IMR-90 (cell line): ENCODE measurements at regions not wholly inside any gene's neighbourhood (a gene's known extent, or its start where the extent isn't known, plus 50 kb on each side); places are given as distances from the start of the nearest gene placed in this dataset.

ENCODE experiments used
- ATAC-seq: fragments of 200-7000 bp; cut with Tn5 transposase; 2 replicates; pipeline ENCODE4 v1.9.1; 2020; ENCODE audit warnings: low read depth, mild to moderate bottlenecking, moderate library complexity
- BruUV-seq: library from RNA; stranded (reverse); fragments of 400-500 nt; replicated peaks from 2 replicates; lab custom pipeline; 2021; lab: Mats Ljungman, UMichigan
- CTCF ChIA-PET: fragments of 300-600 bp; formaldehyde crosslinking; extraction: SDS; loops from one replicate; lab custom pipeline; 2021; ENCODE audit warnings: antibody characterized with exemption; lab: Yijun Ruan, JAX
- POLR2A ChIA-PET: fragments of 300-600 bp; sonication (Branson Sonifier 250); formaldehyde crosslinking; loops from one replicate; lab custom pipeline; 2022; ENCODE audit warnings: antibody characterized with exemption; ENCODE audit not compliant: unreplicated experiment; lab: Charles Lee
- DNase-seq: peaks from one replicate; pipeline ENCODE4 v3.0.0; 2013
- H2AFZ ChIP-seq: replicated peaks from 2 replicates; pipeline ENCODE3; 2013; ENCODE audit warnings: low read length, mild to moderate bottlenecking; ENCODE audit not compliant: poor library complexity
- H2AK5ac ChIP-seq: 2 replicates; pipeline ENCODE4 v1.6.1; 2013; ENCODE audit warnings: low read depth, low read length, inconsistent platforms
- H2AK9ac ChIP-seq: replicated peaks from 2 replicates; pipeline ENCODE3; 2013; ENCODE audit warnings: mild to moderate bottlenecking, low read depth, low read length, moderate library complexity; ENCODE audit not compliant: poor library complexity
- H2BK120ac ChIP-seq: 2 replicates; pipeline ENCODE4 v1.6.1; 2013; ENCODE audit warnings: low read depth, low read length, inconsistent platforms
- H2BK15ac ChIP-seq: 3 replicates; pipeline ENCODE4 v1.6.1; 2013; ENCODE audit warnings: low read depth, low read length, inconsistent platforms
- H2BK20ac ChIP-seq: 2 replicates; pipeline ENCODE4 v1.6.1; 2013; ENCODE audit warnings: low read depth, mild to moderate bottlenecking, inconsistent platforms, low read length, moderate library complexity
- H2BK5ac ChIP-seq: 2 replicates; pipeline ENCODE4 v1.6.1; 2013; ENCODE audit warnings: mild to moderate bottlenecking, low read depth, low read length, inconsistent platforms; ENCODE audit not compliant: poor library complexity, severe bottlenecking
- H3K14ac ChIP-seq: replicated peaks from 2 replicates; pipeline ENCODE4 v1.6.1; 2013; ENCODE audit warnings: low read depth, low read length, inconsistent platforms
- H3K18ac ChIP-seq: 2 replicates; pipeline ENCODE4 v1.6.1; 2013; ENCODE audit warnings: low read depth, low read length, control low read depth
- H3K23ac ChIP-seq: 2 replicates; pipeline ENCODE4 v1.6.1; 2013; ENCODE audit warnings: low read depth, low read length, inconsistent platforms
- H3K27ac ChIP-seq: 2 replicates; pipeline ENCODE4 v1.5.1; 2013; ENCODE audit warnings: mild to moderate bottlenecking, control low read depth, low read length; ENCODE audit not compliant: insufficient read depth
- H3K27me3 ChIP-seq: 2 replicates; pipeline ENCODE4 v1.6.1; 2013; ENCODE audit warnings: low read length; ENCODE audit not compliant: control insufficient read depth, insufficient read depth
- H3K36me3 ChIP-seq: 2 replicates; pipeline ENCODE4 v1.6.1; 2013; ENCODE audit warnings: low read length, mixed read lengths; ENCODE audit not compliant: control insufficient read depth, insufficient read depth
- H3K4ac ChIP-seq: 2 replicates; pipeline ENCODE4 v1.6.1; 2013; ENCODE audit warnings: low read depth, low read length, inconsistent platforms
- H3K4me1 ChIP-seq: 2 replicates; pipeline ENCODE4 v1.6.1; 2013; ENCODE audit warnings: low read length, mixed read lengths; ENCODE audit not compliant: control insufficient read depth, insufficient read depth
- H3K4me2 ChIP-seq: 2 replicates; pipeline ENCODE4 v1.6.1; 2013; ENCODE audit warnings: low read depth, mild to moderate bottlenecking, control low read depth, low read length, moderate library complexity
- H3K4me3 ChIP-seq: 2 replicates; pipeline ENCODE4 v1.5.1; 2013; ENCODE audit warnings: low read depth, mild to moderate bottlenecking, control low read depth, low read length, moderate library complexity; ENCODE audit not compliant: insufficient read depth
- H3K56ac ChIP-seq: 2 replicates; pipeline ENCODE4 v1.6.1; 2013; ENCODE audit warnings: low read length, inconsistent platforms; ENCODE audit not compliant: insufficient read depth; ENCODE audit errors: extremely low read depth
- H3K79me1 ChIP-seq, 2 experiments: 2 replicates each; pipeline ENCODE4 v1.6.1; 2013; ENCODE audit warnings: low read length in 2 of 2, inconsistent platforms in 1 of 2, low read depth in 1 of 2
- H3K9ac ChIP-seq: 2 replicates; pipeline ENCODE4 v1.6.1; 2013; ENCODE audit warnings: low read depth, low read length, control low read depth
- H3K9me1 ChIP-seq: 2 replicates; pipeline ENCODE4 v1.6.1; 2013; ENCODE audit warnings: low read length, inconsistent platforms; ENCODE audit not compliant: insufficient read depth
- H3K9me3 ChIP-seq: 2 replicates; pipeline ENCODE4 v1.6.1; 2013; ENCODE audit warnings: low read length; ENCODE audit not compliant: control insufficient read depth, insufficient read depth
- H4K20me1 ChIP-seq: 2 replicates; pipeline ENCODE4 v1.6.1; 2013; ENCODE audit warnings: low read length, inconsistent platforms; ENCODE audit not compliant: insufficient read depth
- H4K5ac ChIP-seq: 2 replicates; pipeline ENCODE4 v1.6.1; 2013; ENCODE audit warnings: mild to moderate bottlenecking, low read depth, low read length, control low read depth
- H4K8ac ChIP-seq, 2 experiments: 2 replicates each; pipeline ENCODE4 v1.6.1; 2013; ENCODE audit warnings: low read depth in 2 of 2, low read length in 2 of 2, control low read depth in 1 of 2, inconsistent platforms in 1 of 2
- H4K91ac ChIP-seq: 2 replicates; pipeline ENCODE4 v1.6.1; 2013; ENCODE audit warnings: low read depth, low read length, inconsistent platforms; ENCODE audit not compliant: insufficient read depth
- BHLHE40 ChIP-seq: fragments of 150-350 bp; IDR thresholded peaks from 2 replicates; pipeline ENCODE4 v1.6.1; 2016; ENCODE audit warnings: mild to moderate bottlenecking, low read depth, low read length
- CEBPB ChIP-seq: IDR thresholded peaks from 2 replicates; pipeline ENCODE4 v1.6.1; 2012; ENCODE audit warnings: low read depth, low read length, improper control_type of control experiment
- CHD1 ChIP-seq: IDR thresholded peaks from 2 replicates; pipeline ENCODE4 v1.6.1; 2012; ENCODE audit warnings: low read depth, low read length, improper control_type of control experiment
- CTCF ChIP-seq: conservative IDR thresholded peaks from 2 replicates; pipeline ENCODE4 v1.5.1; 2012; ENCODE audit warnings: mild to moderate bottlenecking, low read depth, low read length, improper control_type of control experiment
- ELK1 ChIP-seq: fragments of 150-350 bp; IDR thresholded peaks from 2 replicates; pipeline ENCODE4 v1.6.1; 2016; ENCODE audit warnings: low read depth, mild to moderate bottlenecking, low read length, moderate library complexity, borderline replicate concordance
- FOS ChIP-seq: fragments of 150-350 bp; IDR thresholded peaks from 2 replicates; pipeline ENCODE4 v1.6.1; 2016; ENCODE audit warnings: low read depth, low read length
- MAFK ChIP-seq: IDR thresholded peaks from 2 replicates; pipeline ENCODE4 v1.6.1; 2012; ENCODE audit warnings: low read depth, low read length, improper control_type of control experiment
- MAZ ChIP-seq: IDR thresholded peaks from 2 replicates; pipeline ENCODE4 v1.6.1; 2012; ENCODE audit warnings: low read depth, mild to moderate bottlenecking, low read length, improper control_type of control experiment, moderate library complexity, borderline replicate concordance
- MXI1 ChIP-seq: IDR thresholded peaks from 2 replicates; pipeline ENCODE4 v1.6.1; 2012; ENCODE audit warnings: low read depth, mild to moderate bottlenecking, low read length, moderate library complexity, borderline replicate concordance
- NFE2L2 ChIP-seq: fragments of 150-350 bp; IDR thresholded peaks from 2 replicates; pipeline ENCODE4 v1.6.1; 2016; ENCODE audit warnings: low read depth, mild to moderate bottlenecking, low read length
- POLR2A ChIP-seq: IDR thresholded peaks from 2 replicates; pipeline ENCODE4 v1.6.1; 2012; ENCODE audit warnings: mild to moderate bottlenecking, low read depth, low read length
- RAD21 ChIP-seq: IDR thresholded peaks from 2 replicates; pipeline ENCODE4 v1.6.1; 2012; ENCODE audit warnings: low read length, improper control_type of control experiment
- RCOR1 ChIP-seq: IDR thresholded peaks from 2 replicates; pipeline ENCODE4 v1.6.1; 2012; ENCODE audit warnings: mild to moderate bottlenecking, low read length, improper control_type of control experiment; ENCODE audit not compliant: insufficient replicate concordance
- RFX5 ChIP-seq: IDR thresholded peaks from 2 replicates; pipeline ENCODE4 v1.8.0; 2012; ENCODE audit warnings: low read depth, mild to moderate bottlenecking, low read length, moderate library complexity
- SMC3 ChIP-seq: fragments of 150-350 bp; IDR thresholded peaks from 2 replicates; pipeline ENCODE4 v1.6.1; 2016; ENCODE audit warnings: low read depth, mild to moderate bottlenecking, antibody characterized with exemption, low read length, moderate library complexity
- USF2 ChIP-seq: fragments of 150-350 bp; IDR thresholded peaks from 2 replicates; pipeline ENCODE4 v1.6.1; 2017; ENCODE audit warnings: mild to moderate bottlenecking, antibody characterized with exemption, low read length, low read depth
- WGBS, 2 experiments: methylation state at CpG; one replicate each; pipeline versions ENCODE4 v1.1.5 to v1.1.7; 2013; ENCODE audit warnings: missing lambda C conversion rate in 2 of 2; ENCODE audit not compliant: insufficient read length in 1 of 2; ENCODE audit errors: extremely low coverage in 2 of 2; 5-methylcytosine and 5-hydroxymethylcytosine counted together
- dilution Hi-C: fragments of 300-500 bp; cut with HindIII; formaldehyde crosslinking; loops from one replicate; pipeline ENCODE4 v1.14.3; 2018; ENCODE audit warnings: low sequenced_read_pairs; ENCODE audit not compliant: unreplicated experiment
- in situ Hi-C: fragments of 300-500 bp; cut with MboI; formaldehyde crosslinking; loops from 3 replicates; pipeline ENCODE4 v1.14.3; 2019; ENCODE audit warnings: low sequenced_read_pairs, inconsistent platforms, mixed read lengths
- intact Hi-C: fragments of 100-400 bp; cut with micrococcal nuclease; formaldehyde crosslinking; loops from 2 replicates; pipeline ENCODE4 v1.10.0; 2022

- ATAC-seq: no peak
Observed at GRCh38 chr10:127798111-127798510, 61.1 kb downstream of the FOXI2 start.

More at GRCh38 chr10:127798111-127798510, 61.1 kb downstream of the FOXI2 start:
- ChIA-PET POLR2A (no interaction called here), CTCF (no interaction called here)
- Histone ChIP-seq H3K4me3 (no peak overlapping the region), H3K23ac (no peak overlapping the region), H3K18ac (no peak overlapping the region), H4K8ac (no peak overlapping the region), H2AK9ac (no peak overlapping the region), H3K9me1 (no peaks in the 10 kb centered on the region), H3K27ac (no peak overlapping the region), H3K4ac (no peak overlapping the region), H4K91ac (no peak overlapping the region), H3K79me1 (no peaks in the 10 kb centered on the region), H2AFZ (no peak overlapping the region), H4K5ac (no peak overlapping the region), H4K20me1 (no peaks in the 10 kb centered on the region), H2BK20ac (no peak overlapping the region), H3K14ac (no peak overlapping the region), H3K36me3 (no peaks in the 10 kb centered on the region), H2BK5ac (no peak overlapping the region), H2AK5ac (no peak overlapping the region), H2BK120ac (no peak overlapping the region), H3K9ac (no peak overlapping the region), H2BK15ac (no peak overlapping the region), H3K4me1 (no peaks in the 10 kb centered on the region), H3K56ac (no peak overlapping the region), H3K4me2 (no peak overlapping the region), H3K9me3 (peaks cover 13% of the 10 kb centered on the region), H3K27me3 (no peaks in the 10 kb centered on the region)
- intact Hi-C loops: no loop called here
- TF ChIP-seq MAZ (no peak), RFX5 (no peak), RAD21 (no peak), NFE2L2 (no peak), MXI1 (no peak), USF2 (no peak), POLR2A (no peak), CEBPB (no peak), BHLHE40 (no peak), CHD1 (no peak), CTCF (no peak), FOS (no peak), RCOR1 (no peak), MAFK (no peak), SMC3 (no peak), ELK1 (no peak)
- dilution Hi-C loops: no loop called here
- in situ Hi-C loops: no loop called here
- 40% methylated on average over 2 of the region's 6 CpGs; no CpG with 5 or more reads in 1 of the 2 experiments for WGBS, 2 experiments
- no TSS peak for BruUV-seq
- DNase-seq: no peak
